ENCODE measurements at regions not wholly inside any gene's neighbourhood (a gene's known extent, or its start where the extent isn't known, plus 50 kb on each side); places are given as distances from the start of the nearest gene placed in this dataset.

- TF ChIP-seq POLR2A (IDR thresholded peaks at IDR 0.05; ENCODE audit: low read length) (no peak), GATA1 (IDR thresholded peaks at IDR 0.05; ENCODE audit: low read depth, low read length) (no peak)
- no peak for DNase-seq
Measured at GRCh38 chr9:106534800-106535199, 328.2 kb upstream of the ZNF462 start.

GRCh38 chr9:106535439-106535838 is 327.5 kb upstream of the ZNF462 start:
- no peak for DNase-seq
- no peak for TF ChIP-seq POLR2A (IDR thresholded peaks at IDR 0.05; ENCODE audit: low read length)
- TF ChIP-seq GATA1 (IDR thresholded peaks at IDR 0.05; ENCODE audit: low read depth, low read length): no peak

DNA sequence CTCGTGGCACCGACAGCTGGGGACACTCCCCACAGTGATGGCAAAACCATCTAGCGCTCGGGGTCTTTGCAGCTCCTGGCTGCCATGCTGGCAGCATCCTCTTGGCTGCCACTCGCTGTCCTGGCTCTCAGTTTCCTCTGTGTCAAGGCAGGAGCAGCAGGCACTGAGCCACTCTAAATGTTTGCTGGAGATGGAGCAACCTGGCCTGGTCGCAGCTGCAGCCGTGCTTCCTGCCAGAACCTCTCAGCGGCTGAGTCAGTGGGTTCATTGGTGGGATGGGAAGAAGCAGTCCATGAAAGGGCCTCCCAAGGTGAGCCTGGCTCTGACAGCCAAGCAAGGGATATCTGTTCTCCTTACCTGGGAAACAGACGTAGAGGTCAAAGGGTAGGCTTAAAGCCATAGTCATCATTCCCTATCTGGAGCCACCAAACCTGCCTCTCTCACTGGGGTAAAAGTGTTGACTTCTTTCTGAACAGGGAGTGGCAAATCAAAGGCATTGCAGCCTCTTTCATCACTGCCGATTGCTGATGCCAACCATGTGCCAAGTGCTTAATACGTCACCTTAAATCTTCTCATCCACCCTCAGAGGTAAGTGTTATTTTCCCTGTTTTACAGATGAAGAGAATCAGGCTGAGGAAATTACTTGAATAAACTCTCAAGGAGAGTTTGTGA is 304.8 kb upstream of the ZNF462 start:
- TF ChIP-seq GATA1 (IDR thresholded peaks at IDR 0.05; ENCODE audit: low read depth, low read length): no peak
- no peak for TF ChIP-seq POLR2A (IDR thresholded peaks at IDR 0.05; ENCODE audit: low read length)
- DNase-seq: no peak

DNA sequence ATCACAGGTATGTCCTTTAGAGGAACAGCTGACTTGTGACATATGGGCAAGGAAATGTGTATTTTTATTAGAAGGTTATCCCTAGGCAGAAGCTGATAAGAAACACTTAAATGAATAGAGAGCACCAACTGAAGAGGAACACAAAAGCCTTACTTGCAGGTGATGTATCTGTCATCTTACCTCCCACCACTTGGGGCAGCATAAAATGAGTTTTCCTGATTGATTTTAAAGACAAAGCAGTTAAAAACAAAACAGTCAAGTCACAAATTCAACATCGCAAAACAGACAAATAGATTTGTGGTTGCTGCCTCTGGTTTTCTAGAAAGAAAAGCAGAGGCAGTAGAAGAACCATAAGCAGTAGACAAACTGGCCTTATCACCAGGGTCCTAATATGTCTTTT is 302.4 kb upstream of the ZNF462 start:
- TF ChIP-seq POLR2A (IDR thresholded peaks at IDR 0.05; ENCODE audit: low read length) (no peak), GATA1 (IDR thresholded peaks at IDR 0.05; ENCODE audit: low read depth, low read length) (no peak)
- DNase-seq: no peak

DNA sequence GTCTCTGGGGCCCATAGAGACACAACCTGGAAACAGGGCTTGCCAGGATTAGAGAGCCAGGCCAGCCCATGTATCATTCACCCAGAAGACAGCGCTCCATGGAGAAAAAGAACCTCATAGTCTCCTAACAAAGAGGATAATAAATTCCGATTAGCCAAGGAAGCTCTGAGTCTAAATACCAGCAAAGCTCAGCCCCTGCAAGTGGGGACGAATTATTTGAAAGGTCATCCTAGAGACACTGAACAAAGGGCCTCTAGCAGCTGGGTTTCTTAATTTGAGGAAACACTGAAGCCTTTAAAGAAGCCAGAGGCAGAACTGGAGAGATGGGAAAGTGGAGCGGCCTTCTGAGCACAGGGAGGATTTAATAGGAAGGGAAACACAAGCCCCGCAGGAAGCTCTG is 287.1 kb upstream of the ZNF462 start:
- no peak for TF ChIP-seq POLR2A (IDR thresholded peaks at IDR 0.05; ENCODE audit: low read length)
- no peak for TF ChIP-seq GATA1 (IDR thresholded peaks at IDR 0.05; ENCODE audit: low read depth, low read length)
- no peak for DNase-seq

- TF ChIP-seq GATA1 (IDR thresholded peaks at IDR 0.05; ENCODE audit: low read depth, low read length) (no peak), POLR2A (IDR thresholded peaks at IDR 0.05; ENCODE audit: low read length) (no peak)
- DNase-seq: no peak
Measured at GRCh38 chr9:106576232-106576760, 286.7 kb upstream of the ZNF462 start.

GRCh38 chr9:106577121-106577520 is 285.8 kb upstream of the ZNF462 start:
- no peak for DNase-seq
- no peak for TF ChIP-seq POLR2A (IDR thresholded peaks at IDR 0.05; ENCODE audit: low read length)
- TF ChIP-seq GATA1 (IDR thresholded peaks at IDR 0.05; ENCODE audit: low read depth, low read length): no peak

DNA sequence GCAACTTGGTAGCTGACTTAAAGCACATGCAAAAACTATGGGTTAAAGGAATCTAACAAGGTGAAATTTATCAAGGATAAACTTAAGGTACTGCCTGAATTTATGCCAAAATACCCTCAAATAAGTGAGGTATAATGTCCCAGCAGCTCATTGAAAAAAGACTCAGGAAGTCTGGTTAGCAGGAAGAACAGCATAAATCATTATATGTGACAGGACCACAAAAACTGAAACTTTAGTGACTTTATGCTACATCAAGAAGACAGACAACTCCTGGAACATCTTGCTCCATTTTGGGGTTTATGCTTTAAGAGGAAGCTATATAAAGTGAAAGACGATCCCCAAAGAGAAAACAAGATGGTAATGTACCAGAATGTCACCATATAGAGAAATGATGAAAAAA is 282.4 kb upstream of the ZNF462 start:
- TF ChIP-seq GATA1 (IDR thresholded peaks at IDR 0.05; ENCODE audit: low read depth, low read length) (no peak), POLR2A (IDR thresholded peaks at IDR 0.05; ENCODE audit: low read length) (no peak)
- no peak for DNase-seq

GRCh38 chr9:106581973-106582372 is 281.0 kb upstream of the ZNF462 start:
- TF ChIP-seq POLR2A (IDR thresholded peaks at IDR 0.05; ENCODE audit: low read length) (no peak), GATA1 (IDR thresholded peaks at IDR 0.05; ENCODE audit: low read depth, low read length) (no peak)

GRCh38 chr9:106583751-106584150 is 279.2 kb upstream of the ZNF462 start:
- no peak for DNase-seq

More at GRCh38 chr9:106581973-106582372, 281.0 kb upstream of the ZNF462 start:
- DNase-seq: no peak

GRCh38 chr9:106587042-106587441 is 275.9 kb upstream of the ZNF462 start:
- DNase-seq: no peak
- no peak for TF ChIP-seq POLR2A (IDR thresholded peaks at IDR 0.05; ENCODE audit: low read length)
- TF ChIP-seq GATA1 (IDR thresholded peaks at IDR 0.05; ENCODE audit: low read depth, low read length): no peak

More at GRCh38 chr9:106583751-106584150, 279.2 kb upstream of the ZNF462 start:
- TF ChIP-seq POLR2A (IDR thresholded peaks at IDR 0.05; ENCODE audit: low read length) (no peak), GATA1 (IDR thresholded peaks at IDR 0.05; ENCODE audit: low read depth, low read length) (no peak)

DNA sequence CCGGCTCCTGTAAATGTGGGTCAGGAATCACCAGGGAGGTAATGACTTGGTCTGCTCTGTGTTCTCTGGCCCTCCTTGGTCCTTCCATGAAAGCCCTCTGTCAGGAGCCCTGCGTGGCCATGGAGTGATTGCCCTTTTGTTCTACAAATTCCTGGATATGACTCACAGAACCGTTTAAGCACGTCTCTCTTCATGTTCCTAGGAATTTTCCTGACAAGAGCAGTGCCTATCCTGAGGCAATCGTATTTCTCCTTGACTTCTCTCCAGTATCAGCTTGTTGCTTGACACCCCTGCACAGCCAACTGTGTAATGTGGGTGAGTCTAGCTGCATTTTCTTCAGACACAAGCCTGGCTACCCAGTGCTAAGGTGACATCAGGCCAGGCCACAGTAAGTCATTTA is 274.3 kb upstream of the ZNF462 start:
- TF ChIP-seq GATA1 (IDR thresholded peaks at IDR 0.05; ENCODE audit: low read depth, low read length) (no peak), POLR2A (IDR thresholded peaks at IDR 0.05; ENCODE audit: low read length) (no peak)
- no peak for DNase-seq

DNA sequence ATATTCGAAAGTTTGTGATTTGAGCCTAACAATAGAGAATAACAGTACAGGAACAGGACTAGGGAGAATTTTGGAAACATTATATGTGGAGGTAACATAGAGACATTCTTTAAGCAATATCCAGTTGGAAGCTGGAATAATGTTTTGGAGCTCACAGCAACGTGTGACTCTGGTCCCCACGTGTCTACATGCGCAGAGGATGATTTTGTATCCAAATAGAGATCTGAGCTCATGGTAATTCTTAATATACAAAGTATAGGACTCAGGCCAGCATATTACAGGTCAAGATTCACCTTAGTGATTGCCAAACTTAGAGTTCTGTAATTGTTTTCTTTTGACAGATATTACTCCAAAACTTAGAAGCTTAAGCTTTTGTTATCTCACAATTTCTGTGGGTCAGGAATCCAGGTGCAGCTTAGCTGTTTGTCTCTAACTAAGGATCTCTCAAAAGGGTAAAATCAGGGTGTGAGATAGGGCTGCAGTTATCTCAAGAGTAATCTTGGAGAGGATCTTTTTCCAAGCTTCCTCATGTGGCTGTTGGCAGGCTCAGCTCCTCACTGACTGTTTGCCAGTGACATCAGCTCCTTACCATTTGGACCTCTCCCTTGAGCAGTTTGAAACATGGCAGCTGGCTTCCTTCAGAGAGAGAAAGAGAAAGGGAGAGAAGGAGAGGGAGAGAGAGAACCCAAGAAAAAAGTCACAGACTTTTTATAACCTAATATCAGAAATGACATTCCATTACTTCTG is 272.0 kb upstream of the ZNF462 start:
- TF ChIP-seq POLR2A (IDR thresholded peaks at IDR 0.05; ENCODE audit: low read length) (no peak), GATA1 (IDR thresholded peaks at IDR 0.05; ENCODE audit: low read depth, low read length) (no peak)
- no peak for DNase-seq

GRCh38 chr9:106593201-106593600 is 269.8 kb upstream of the ZNF462 start:
- no peak for TF ChIP-seq POLR2A (IDR thresholded peaks at IDR 0.05; ENCODE audit: low read length)
- no peak for TF ChIP-seq GATA1 (IDR thresholded peaks at IDR 0.05; ENCODE audit: low read depth, low read length)
- no peak for DNase-seq

DNA sequence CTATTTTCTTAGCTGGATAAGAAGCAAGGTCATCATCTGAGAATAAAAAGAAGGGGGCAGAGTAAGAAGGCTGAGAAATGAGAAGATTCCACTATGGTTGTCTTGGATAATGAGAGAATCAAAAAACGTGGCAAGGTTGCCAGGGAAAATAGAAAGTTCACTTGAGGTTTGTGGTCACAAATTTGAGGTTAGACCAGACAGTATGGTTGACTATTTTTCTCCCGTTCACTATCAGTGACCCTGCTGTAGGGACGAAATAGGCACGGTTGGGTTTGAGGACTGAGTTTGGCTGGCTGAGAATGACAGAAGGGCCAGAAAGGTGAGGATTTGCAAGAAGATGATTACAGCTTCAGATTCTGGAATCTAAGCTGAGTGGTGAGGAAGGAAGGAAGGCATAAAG is 266.0 kb upstream of the ZNF462 start:
- no peak for DNase-seq
- TF ChIP-seq POLR2A (IDR thresholded peaks at IDR 0.05; ENCODE audit: low read length): no peak
- TF ChIP-seq GATA1 (IDR thresholded peaks at IDR 0.05; ENCODE audit: low read depth, low read length): no peak
